GM21825 (cell line): ENCODE measurements at regions not wholly inside any gene's neighbourhood (a gene's known extent, or its start where the extent isn't known, plus 50 kb on each side); places are given as distances from the start of the nearest gene placed in this dataset.
"Not testable (repeated sequence)": the region's sequence is repeated elsewhere in the genome, so short reads cannot be mapped to it uniquely, and the experiment has no call there.

Source experiments
- ATAC-seq: cut with Tn5 transposase; IDR thresholded peaks from one replicate; pipeline ENCODE4 v1.9.1; 2021; ENCODE audit warnings: mild to moderate bottlenecking, moderate library complexity; ENCODE audit not compliant: unreplicated experiment

DNA sequence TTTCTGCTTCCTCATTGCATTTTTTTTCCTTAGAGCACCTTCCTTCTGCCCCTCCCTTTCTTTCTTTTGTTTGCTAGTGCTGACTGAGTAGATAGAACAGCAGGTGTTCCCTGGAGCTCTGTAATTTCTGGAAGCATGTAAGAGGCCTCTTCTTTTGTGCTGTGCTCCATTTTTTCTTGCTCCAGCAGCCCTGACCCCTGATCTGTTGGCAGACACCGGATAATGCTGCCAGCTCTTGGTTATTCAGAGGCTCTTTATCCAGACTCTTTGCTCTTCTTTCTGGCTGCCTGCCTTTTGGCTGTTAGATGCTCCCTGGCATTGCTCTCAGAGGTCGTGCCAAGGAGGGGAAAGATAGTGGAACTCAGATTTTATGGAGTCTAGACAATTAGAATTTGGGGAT is 104.4 kb upstream of the RBMS3 start:
- ATAC-seq = no peak

DNA sequence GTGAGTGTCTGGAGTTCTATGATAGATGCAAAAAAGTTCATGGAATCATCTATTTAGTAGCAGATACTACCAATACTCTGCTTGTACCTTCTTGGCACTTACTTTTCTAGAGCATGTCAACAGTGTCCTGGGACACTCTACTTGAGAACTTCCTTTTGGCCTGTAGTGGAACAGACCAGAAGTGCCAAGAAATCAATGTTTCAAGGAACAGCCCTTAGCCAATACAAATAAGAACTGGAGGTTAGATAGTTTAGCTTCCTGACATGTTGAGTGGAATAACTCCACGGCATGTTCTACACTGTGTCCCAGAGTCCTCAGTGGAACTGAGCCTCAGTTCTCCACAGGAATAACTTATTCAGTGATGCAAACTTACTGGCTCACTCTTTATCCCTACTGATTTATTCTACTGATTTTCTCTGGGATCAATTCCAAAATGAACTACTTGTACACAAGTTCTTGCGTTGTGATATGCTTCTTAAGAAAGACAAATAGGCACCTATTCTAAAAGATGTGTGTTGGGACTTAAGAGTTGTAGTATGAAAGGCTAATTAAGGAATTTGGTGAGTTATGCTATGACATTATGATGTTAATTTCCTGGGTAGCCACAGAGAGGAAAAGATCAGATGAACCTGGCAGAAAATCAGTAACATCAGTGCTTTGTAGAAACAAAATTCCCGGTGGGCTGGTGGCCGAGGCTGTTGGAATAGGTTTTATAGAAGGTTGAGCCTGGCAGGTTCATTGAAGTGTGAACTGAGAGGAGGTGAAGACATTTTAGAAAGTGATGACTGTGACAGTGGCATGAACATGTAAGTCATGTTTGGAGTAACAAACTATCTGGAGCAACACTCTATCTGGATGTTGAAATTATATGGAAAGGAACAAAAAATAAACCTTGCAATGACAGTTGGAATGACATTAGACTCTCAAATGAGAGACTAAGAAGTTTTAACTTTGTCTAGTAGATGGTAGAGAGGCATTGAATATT is 101.8 kb upstream of the RBMS3 start:
- ATAC-seq = no peak

GRCh38 chr3:29181149-29181780 is 99.6 kb upstream of the RBMS3 start:
- no peak for ATAC-seq

GRCh38 chr3:29181872-29182271 is 99.0 kb upstream of the RBMS3 start:
- no peak for ATAC-seq

GRCh38 chr3:29182828-29183227 is 98.0 kb upstream of the RBMS3 start:
- not testable (repeated sequence) for ATAC-seq

GRCh38 chr3:29183346-29184087 is 97.4 kb upstream of the RBMS3 start:
- ATAC-seq = no peak

- ATAC-seq = no peak
These were observed 95.2 kb upstream of the RBMS3 start for GRCh38 chr3:29185706-29186105.

DNA sequence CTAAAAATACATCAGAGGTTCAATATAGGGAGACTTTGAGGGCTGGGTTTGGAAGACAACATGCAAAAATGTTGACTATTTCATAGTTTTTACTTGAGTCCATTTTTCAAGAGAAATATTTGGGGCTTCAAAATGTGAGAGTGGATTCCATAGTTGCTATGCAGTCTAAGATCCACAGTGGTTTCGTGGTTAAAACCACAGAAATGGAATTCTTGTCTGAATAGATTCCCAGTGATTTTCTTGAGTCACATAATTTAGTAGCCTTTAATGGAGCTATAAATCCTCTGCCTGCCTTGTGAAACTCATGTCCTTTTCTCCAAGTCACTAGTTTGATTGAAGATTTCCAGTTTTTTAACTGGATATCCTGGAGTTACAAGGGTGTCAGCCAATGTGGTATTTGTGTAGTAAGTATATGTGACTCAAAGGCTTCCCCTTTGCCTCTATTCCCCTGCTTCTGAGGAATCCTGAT is 94.7 kb upstream of the RBMS3 start:
- ATAC-seq = no peak

- ATAC-seq = no peak
These were observed 93.7 kb upstream of the RBMS3 start for GRCh38 chr3:29186982-29187725.

- no peak for ATAC-seq
These were observed 91.5 kb upstream of the RBMS3 start for GRCh38 chr3:29189328-29189727.

DNA sequence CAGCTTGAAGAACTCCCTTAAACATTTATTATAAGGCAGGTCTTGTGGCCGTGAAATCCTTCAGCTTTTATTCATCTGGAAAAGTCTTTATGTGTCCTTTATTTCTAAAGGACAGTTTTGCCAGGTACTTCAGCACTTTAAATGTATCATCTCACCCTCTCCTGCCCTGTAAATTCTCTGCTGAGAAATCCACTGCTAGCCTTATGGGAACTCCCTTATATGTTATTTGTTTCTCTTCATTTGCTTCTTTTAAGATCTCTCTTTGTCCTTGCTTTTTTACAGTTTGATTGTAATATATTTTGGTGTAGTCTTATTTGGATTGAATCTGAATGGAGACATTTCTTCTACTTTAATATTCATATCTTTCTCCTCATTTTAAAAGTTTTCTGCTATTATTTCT is 86.7 kb upstream of the RBMS3 start:
- no peak for ATAC-seq

- no peak for ATAC-seq
These were observed 85.8 kb upstream of the RBMS3 start for GRCh38 chr3:29195056-29195455.

DNA sequence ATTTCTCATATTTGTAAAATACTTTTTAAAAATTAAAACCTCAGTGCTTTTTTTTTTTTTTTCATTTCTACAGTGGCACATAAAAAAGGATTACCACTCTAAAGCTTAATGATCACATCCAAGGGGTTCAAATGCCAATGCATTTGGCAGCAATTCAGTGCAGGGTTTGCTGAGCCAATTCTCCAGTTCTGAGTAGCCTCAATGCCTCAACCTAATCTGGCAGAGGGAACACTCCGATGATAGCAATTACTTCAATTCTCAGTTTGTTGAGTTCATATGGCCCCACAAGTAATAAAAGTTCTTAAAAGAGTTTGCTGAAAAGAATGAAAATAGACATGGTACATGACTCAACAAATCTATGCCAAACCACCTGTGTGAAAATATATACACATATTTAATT is 79.3 kb upstream of the RBMS3 start:
- ATAC-seq = no peak

- no peak for ATAC-seq
These were observed 78.5 kb upstream of the RBMS3 start for GRCh38 chr3:29202378-29202777.

DNA sequence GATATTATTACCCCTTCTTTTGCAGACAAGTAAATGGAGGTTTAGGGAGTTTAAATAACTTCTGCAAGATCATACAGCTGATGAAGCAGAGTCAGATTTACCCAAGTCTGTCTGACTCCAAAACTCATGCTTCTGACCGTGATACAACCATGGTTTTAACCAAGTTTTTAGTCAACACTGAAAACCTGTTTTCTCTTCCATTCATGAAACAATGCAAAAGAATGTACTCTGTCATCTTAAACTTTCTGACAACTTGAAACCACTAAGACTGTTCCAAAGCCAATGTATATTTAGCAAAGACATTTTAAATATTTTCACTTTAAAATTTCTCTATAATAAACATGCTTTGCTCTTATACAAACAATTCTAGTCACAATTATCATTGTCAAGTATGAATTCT is 77.0 kb upstream of the RBMS3 start:
- ATAC-seq = no peak

DNA sequence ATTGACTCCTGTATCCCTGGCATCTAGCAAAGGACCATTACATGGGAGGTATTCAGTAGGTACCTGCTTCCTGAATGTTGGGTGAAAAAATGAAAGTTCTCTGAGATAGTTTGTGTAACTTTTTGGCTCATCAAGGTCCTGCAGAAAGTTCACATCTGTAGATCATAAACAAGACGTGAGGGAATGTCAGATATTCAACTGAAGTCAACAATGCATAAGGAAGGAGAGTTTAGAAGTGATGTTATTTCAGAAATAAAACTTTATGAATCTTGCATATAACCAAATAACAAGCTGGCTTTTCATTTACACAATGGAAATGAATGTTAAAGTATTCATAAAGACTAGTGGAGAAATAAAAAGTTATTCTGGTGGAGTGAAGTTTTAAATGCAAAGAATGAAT is 73.4 kb upstream of the RBMS3 start:
- ATAC-seq = no peak

DNA sequence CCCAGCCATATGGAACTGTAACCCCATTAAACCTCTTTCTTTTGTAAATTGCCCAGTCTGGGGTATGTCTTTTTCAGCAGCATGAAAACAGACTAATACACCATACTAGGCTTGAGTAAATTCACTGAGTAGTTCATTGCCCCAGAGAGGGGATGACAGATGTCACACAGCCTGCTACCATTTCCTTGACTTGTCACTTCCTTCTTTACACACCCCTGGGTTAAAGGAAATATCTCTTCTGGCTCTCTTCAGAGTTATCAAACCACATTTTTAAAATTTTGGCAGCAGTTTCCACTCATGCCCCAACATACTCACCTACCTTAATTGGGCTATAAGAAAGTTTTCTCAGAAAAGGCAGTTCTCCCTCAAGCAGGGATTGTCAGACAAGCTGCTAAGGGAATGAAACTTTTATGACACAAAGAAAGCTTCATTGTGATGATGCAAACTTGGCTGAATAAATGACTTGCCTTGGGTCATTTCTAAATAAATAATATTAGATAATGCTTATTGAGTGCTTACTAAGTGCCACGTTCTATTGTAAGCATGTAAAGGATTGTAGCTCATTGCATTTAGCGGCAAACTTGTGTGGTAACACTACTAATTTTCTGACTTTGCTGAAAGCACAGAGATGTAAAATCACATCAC is 68.0 kb upstream of the RBMS3 start:
- no peak for ATAC-seq

- no peak for ATAC-seq
These were observed 66.7 kb upstream of the RBMS3 start for GRCh38 chr3:29214009-29214658.

GRCh38 chr3:29215948-29216347 is 64.9 kb upstream of the RBMS3 start:
- ATAC-seq = no peak

DNA sequence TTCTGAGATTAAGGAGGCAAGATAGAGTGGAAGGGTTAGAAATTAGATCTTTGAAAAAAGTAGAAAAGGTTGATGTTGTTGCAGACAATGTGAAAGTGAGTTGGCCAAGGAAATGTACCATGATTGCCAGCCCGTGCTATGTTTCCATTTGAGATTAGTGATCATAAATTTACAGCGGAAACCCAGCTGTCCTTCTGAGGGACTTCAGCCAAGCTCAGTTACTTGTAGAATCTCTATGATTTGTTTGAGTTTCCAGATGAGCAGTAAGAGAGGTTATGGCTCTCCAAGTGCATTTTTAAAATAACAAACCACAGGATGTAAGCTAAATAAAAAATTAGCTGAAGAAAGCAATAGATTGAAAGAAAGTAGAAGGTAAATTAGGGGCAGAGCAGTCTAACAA is 54.2 kb upstream of the RBMS3 start:
- no peak for ATAC-seq
